H9 (cell line): ENCODE measurements at regions not wholly inside any gene's neighbourhood (a gene's known extent, or its start where the extent isn't known, plus 50 kb on each side); places are given as distances from the start of the nearest gene placed in this dataset.

Experiments
- DNase-seq: peaks from one replicate; pipeline ENCODE4 v3.0.0-alpha.2; 2017
- H2AFZ ChIP-seq: one replicate; pipeline ENCODE4 v1.6.1; 2013; ENCODE audit warnings: mild to moderate bottlenecking, low read length, control low read depth, moderate library complexity
- H2AK5ac ChIP-seq: 2 replicates; pipeline ENCODE4 v1.6.1; 2013; ENCODE audit warnings: low read length, control low read depth, mixed read lengths; ENCODE audit not compliant: insufficient read length
- H2BK120ac ChIP-seq: one replicate; pipeline ENCODE4 v1.6.1; 2013; ENCODE audit warnings: low read depth, mild to moderate bottlenecking, low read length, control low read depth, inconsistent platforms; ENCODE audit not compliant: poor library complexity, severe bottlenecking
- H2BK12ac ChIP-seq: 2 replicates; pipeline ENCODE4 v1.6.1; 2013; ENCODE audit warnings: low read length, control low read depth, mixed read lengths, low read depth; ENCODE audit not compliant: insufficient read length
- H2BK15ac ChIP-seq: 2 replicates; pipeline ENCODE4 v1.6.1; 2013; ENCODE audit warnings: low read depth, low read length, control low read depth
- H2BK20ac ChIP-seq: one replicate; pipeline ENCODE4 v1.6.1; 2013; ENCODE audit warnings: low read depth, mild to moderate bottlenecking, low read length, control low read depth, inconsistent platforms; ENCODE audit not compliant: poor library complexity, severe bottlenecking
- H2BK5ac ChIP-seq: 2 replicates; pipeline ENCODE4 v1.6.1; 2013; ENCODE audit warnings: low read length, control low read depth, mixed read lengths; ENCODE audit not compliant: insufficient read length
- H3K14ac ChIP-seq: 2 replicates; pipeline ENCODE4 v1.6.1; 2013; ENCODE audit warnings: low read length, control low read depth; ENCODE audit not compliant: insufficient read depth
- H3K18ac ChIP-seq: 2 replicates; pipeline ENCODE4 v1.6.1; 2013; ENCODE audit warnings: low read depth, mild to moderate bottlenecking, mixed read lengths, low read length, control low read depth; ENCODE audit not compliant: insufficient read length
- H3K23ac ChIP-seq: 2 replicates; pipeline ENCODE4 v1.6.1; 2013; ENCODE audit warnings: low read length, control low read depth, mixed read lengths, low read depth; ENCODE audit not compliant: insufficient read length
- H3K23me2 ChIP-seq: 2 replicates; pipeline ENCODE4 v1.6.1; 2013; ENCODE audit warnings: low read depth, mild to moderate bottlenecking, mixed read lengths, low read length, control low read depth; ENCODE audit not compliant: insufficient read length, poor library complexity, severe bottlenecking
- H3K27ac ChIP-seq: 2 replicates; pipeline ENCODE4 v1.5.1; 2013; ENCODE audit warnings: low read length, control low read depth, mixed read lengths, low read depth; ENCODE audit not compliant: insufficient read length
- H3K27me3 ChIP-seq: 2 replicates; pipeline ENCODE4 v1.6.1; 2013; ENCODE audit warnings: low read length, control low read depth, inconsistent platforms; ENCODE audit not compliant: insufficient read depth
- H3K4ac ChIP-seq: 2 replicates; pipeline ENCODE4 v1.6.1; 2013; ENCODE audit warnings: low read depth, mild to moderate bottlenecking, control low read depth, inconsistent platforms, low read length, moderate library complexity
- H3K4me1 ChIP-seq: 2 replicates; pipeline ENCODE4 v1.6.1; 2013; ENCODE audit warnings: low read length, control low read depth, inconsistent platforms; ENCODE audit not compliant: insufficient read depth
- H3K4me2 ChIP-seq: 2 replicates; pipeline ENCODE4 v1.6.1; 2013; ENCODE audit warnings: low read length, control low read depth, mixed read lengths; ENCODE audit not compliant: insufficient read length, insufficient read depth
- H3K56ac ChIP-seq: 2 replicates; pipeline ENCODE4 v1.6.1; 2013; ENCODE audit warnings: low read depth, mild to moderate bottlenecking, mixed read lengths, low read length, control low read depth; ENCODE audit not compliant: insufficient read length
- H3K79me1 ChIP-seq: 2 replicates; pipeline ENCODE4 v1.6.1; 2013; ENCODE audit warnings: low read depth, mild to moderate bottlenecking, moderate library complexity, low read length, control low read depth, inconsistent platforms; ENCODE audit not compliant: insufficient read depth, poor library complexity, severe bottlenecking
- H3K79me2 ChIP-seq: 2 replicates; pipeline ENCODE4 v1.6.1; 2013; ENCODE audit warnings: low read length, control low read depth, inconsistent platforms; ENCODE audit not compliant: insufficient read depth
- H3K9ac ChIP-seq: 2 replicates; pipeline ENCODE4 v1.6.1; 2013; ENCODE audit warnings: low read length, control low read depth, mixed read lengths; ENCODE audit not compliant: insufficient read length; ENCODE audit errors: extremely low read depth
- H3K9me3 ChIP-seq: one replicate; pipeline ENCODE4 v1.6.1; 2013; ENCODE audit warnings: low read depth, low read length, inconsistent platforms; ENCODE audit not compliant: control insufficient read depth
- H3T11ph ChIP-seq: one replicate; pipeline ENCODE4 v1.6.1; 2013; ENCODE audit warnings: mild to moderate bottlenecking, low read length, control low read depth, inconsistent platforms
- H4K20me1 ChIP-seq: one replicate; pipeline ENCODE4 v1.6.1; 2013; ENCODE audit not compliant: control insufficient read depth, insufficient read length, insufficient read depth
- H4K5ac ChIP-seq: 2 replicates; pipeline ENCODE4 v1.6.1; 2013; ENCODE audit warnings: low read depth, mild to moderate bottlenecking, mixed read lengths, low read length, control low read depth; ENCODE audit not compliant: insufficient read length
- H4K8ac ChIP-seq: replicated peaks from 2 replicates; pipeline ENCODE4 v1.6.1; 2013; ENCODE audit warnings: low read length, control low read depth, mixed read lengths, low read depth; ENCODE audit not compliant: insufficient read length
- H4K91ac ChIP-seq: 2 replicates; pipeline ENCODE4 v1.6.1; 2013; ENCODE audit warnings: low read depth, mild to moderate bottlenecking, moderate library complexity, mixed read lengths, low read length, control low read depth; ENCODE audit not compliant: insufficient read length
- H3K27ac Mint-ChIP-seq, 3 experiments: 2 replicates in 2 of 3; 3 replicates in 1 of 3; pipeline ENCODE4 v1.8.0; 2020 to 2021; ENCODE audit warnings: mixed read lengths in 3 of 3, mild to moderate bottlenecking in 1 of 3, moderate library complexity in 1 of 3
- H3K27me3 Mint-ChIP-seq: 2 replicates; pipeline ENCODE4 v1.8.0; 2021; ENCODE audit warnings: low read depth, mild to moderate bottlenecking, moderate library complexity, mixed read lengths
- H3K36me3 Mint-ChIP-seq, 3 experiments: 2 replicates in 2 of 3; 3 replicates in 1 of 3; pipeline ENCODE4 v1.8.0; 2020 to 2021; ENCODE audit warnings: low read depth in 3 of 3, mixed read lengths in 3 of 3; ENCODE audit not compliant: insufficient read depth in 1 of 3
- H3K4me1 Mint-ChIP-seq, 2 experiments: 2 replicates each; pipeline ENCODE4 v1.8.0; 2020; ENCODE audit warnings: mixed read lengths in 2 of 2
- H3K4me3 Mint-ChIP-seq, 2 experiments: 2 replicates in 1 of 2; 3 replicates in 1 of 2; pipeline ENCODE4 v1.8.0; 2020 to 2021; ENCODE audit warnings: mild to moderate bottlenecking in 2 of 2, mixed read lengths in 2 of 2, moderate library complexity in 1 of 2
- H3K9me3 Mint-ChIP-seq, 2 experiments: 2 replicates in 1 of 2; 3 replicates in 1 of 2; pipeline ENCODE4 v1.8.0; 2020; ENCODE audit warnings: mild to moderate bottlenecking in 2 of 2, mixed read lengths in 2 of 2, moderate library complexity in 1 of 2
- WGBS: extraction: QIAGEN DNeasy Blood & Tissue Kit; methylation state at CpG from one replicate; pipeline ENCODE4 v1.1.7; 2013; ENCODE audit warnings: missing lambda C conversion rate, low lambda C conversion rate, mixed read lengths; ENCODE audit not compliant: insufficient read length; ENCODE audit errors: extremely low coverage; 5-methylcytosine and 5-hydroxymethylcytosine counted together
- TF ChIP-seq, protein P1 (sequence below): fragments of 200-600 bp; sonication (generic); conservative IDR thresholded peaks from 3 replicates; pipeline ENCODE4 v1.8.0; 2021; ENCODE audit warnings: antibody characterized with exemption, mild to moderate bottlenecking

DNA sequence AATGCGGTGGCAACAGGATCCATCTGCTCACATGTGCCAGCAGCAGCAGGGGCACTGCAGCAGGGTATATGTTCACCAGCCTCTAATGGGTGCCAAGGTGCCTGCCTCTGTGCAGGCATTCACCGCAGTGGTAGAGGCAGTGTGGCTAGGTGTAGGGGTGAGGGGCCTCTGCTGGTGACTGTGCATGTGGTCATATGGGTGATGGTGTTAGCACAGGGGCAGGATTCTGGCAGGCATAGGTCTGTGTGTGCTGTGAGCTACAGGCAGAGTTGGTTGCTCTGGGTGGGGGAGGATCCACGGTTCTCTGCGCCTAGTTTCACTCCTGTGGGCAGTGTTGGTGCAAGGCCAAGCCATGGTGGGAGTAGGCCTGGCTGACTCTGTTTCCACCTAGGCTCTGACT, 566.5 kb upstream of the GNPDA2 start:
- Histone ChIP-seq H3K9me3 (no peaks in the 10 kb centered on the region), H3K4ac (no peak overlapping the region), H3K79me1 (no peaks in the 10 kb centered on the region), H2AFZ (no peak overlapping the region), H3K14ac (no peak overlapping the region), H2AK5ac (no peak overlapping the region), H4K91ac (no peak overlapping the region), H3T11ph (no peak overlapping the region), H2BK20ac (no peak overlapping the region), H2BK120ac (no peak overlapping the region), H3K4me2 (no peak overlapping the region), H3K27me3 (no peaks in the 10 kb centered on the region), H3K23ac (no peak overlapping the region), H3K9ac (no peak overlapping the region), H3K56ac (no peak overlapping the region), H4K5ac (no peak overlapping the region), H3K4me1 (no peaks in the 10 kb centered on the region), H2BK15ac (no peak overlapping the region), H2BK12ac (no peak overlapping the region), H3K18ac (no peak overlapping the region), H3K27ac (no peak overlapping the region), H3K79me2 (no peaks in the 10 kb centered on the region), H2BK5ac (no peak overlapping the region), H3K23me2 (no peaks in the 10 kb centered on the region), H4K20me1 (no peaks in the 10 kb centered on the region), H4K8ac (no peak overlapping the region)
- Mint-ChIP-seq H3K9me3 (peaks cover 0 to 1% of the 10 kb centered on the region in 2 experiments; a peak in 3 of 5 replicates), H3K27me3 (no peaks in the 10 kb centered on the region), H3K36me3 (no peaks in the 10 kb centered on the region), H3K27ac (peak overlapping the region in 1 of 3 experiments; percentile 54; a peak in 1 of 7 replicates), H3K4me1 (no peaks in the 10 kb centered on the region), H3K4me3 (no peak overlapping the region)
- no CpG with 5 or more reads among the region's 4 CpGs for WGBS
- DNase-seq, result no peak
- TF ChIP-seq, protein P1, sequence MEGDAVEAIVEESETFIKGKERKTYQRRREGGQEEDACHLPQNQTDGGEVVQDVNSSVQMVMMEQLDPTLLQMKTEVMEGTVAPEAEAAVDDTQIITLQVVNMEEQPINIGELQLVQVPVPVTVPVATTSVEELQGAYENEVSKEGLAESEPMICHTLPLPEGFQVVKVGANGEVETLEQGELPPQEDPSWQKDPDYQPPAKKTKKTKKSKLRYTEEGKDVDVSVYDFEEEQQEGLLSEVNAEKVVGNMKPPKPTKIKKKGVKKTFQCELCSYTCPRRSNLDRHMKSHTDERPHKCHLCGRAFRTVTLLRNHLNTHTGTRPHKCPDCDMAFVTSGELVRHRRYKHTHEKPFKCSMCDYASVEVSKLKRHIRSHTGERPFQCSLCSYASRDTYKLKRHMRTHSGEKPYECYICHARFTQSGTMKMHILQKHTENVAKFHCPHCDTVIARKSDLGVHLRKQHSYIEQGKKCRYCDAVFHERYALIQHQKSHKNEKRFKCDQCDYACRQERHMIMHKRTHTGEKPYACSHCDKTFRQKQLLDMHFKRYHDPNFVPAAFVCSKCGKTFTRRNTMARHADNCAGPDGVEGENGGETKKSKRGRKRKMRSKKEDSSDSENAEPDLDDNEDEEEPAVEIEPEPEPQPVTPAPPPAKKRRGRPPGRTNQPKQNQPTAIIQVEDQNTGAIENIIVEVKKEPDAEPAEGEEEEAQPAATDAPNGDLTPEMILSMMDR, result no peak
